Vagina (tissue), 2 donors: ENCODE measurements at regions not wholly inside any gene's neighbourhood (a gene's known extent, or its start where the extent isn't known, plus 50 kb on each side); places are given as distances from the start of the nearest gene placed in this dataset.

ENCODE experiments used
- POLR2AphosphoS5 ChIP-seq, 2 donors: sonication (generic); formaldehyde crosslinking; IDR thresholded peaks; one replicate each; pipeline ENCODE4 v1.9.0; 2017; ENCODE audit warnings: antibody characterized with exemption in 2 of 2, mild to moderate bottlenecking in 2 of 2, low read depth in 1 of 2; ENCODE audit not compliant: insufficient read depth in 1 of 2
- TF ChIP-seq, protein P1 (sequence below), 3 experiments: fragments of 450-650 bp in 2 of 3; fragments of 200-600 bp in 1 of 3; sonication (generic) in 1 of 3; IDR thresholded peaks; one replicate each; pipeline ENCODE4 v1.5.1; 2017 to 2019; ENCODE audit warnings: antibody characterized with exemption in 3 of 3, mild to moderate bottlenecking in 2 of 3, moderate library complexity in 2 of 3

DNA sequence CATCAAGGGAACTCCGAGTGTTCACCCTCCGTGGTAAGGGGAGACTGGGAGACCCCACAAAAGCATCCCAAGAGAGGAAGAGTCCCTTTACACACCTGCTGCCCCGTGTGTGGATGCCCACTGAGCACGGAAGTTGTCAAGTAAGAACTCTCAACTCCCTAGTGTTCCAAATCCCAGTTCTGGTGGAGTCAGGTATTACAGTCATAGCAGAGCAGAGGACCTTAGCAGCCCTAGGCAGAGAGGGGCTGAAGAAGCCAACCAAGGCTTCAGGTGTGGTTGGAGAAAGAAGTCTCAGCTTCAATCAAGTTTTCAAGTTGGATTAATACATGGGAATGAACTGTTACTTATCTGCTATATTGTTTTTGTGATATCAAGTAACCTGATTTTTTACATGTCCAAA is 512.5 kb downstream of the RNF144A start:
- no peak for TF ChIP-seq POLR2AphosphoS5 (IDR thresholded peaks at IDR 0.05; ENCODE audit: insufficient read depth in 1 of 2, low read depth in 1 of 2)
- TF ChIP-seq, protein P1, sequence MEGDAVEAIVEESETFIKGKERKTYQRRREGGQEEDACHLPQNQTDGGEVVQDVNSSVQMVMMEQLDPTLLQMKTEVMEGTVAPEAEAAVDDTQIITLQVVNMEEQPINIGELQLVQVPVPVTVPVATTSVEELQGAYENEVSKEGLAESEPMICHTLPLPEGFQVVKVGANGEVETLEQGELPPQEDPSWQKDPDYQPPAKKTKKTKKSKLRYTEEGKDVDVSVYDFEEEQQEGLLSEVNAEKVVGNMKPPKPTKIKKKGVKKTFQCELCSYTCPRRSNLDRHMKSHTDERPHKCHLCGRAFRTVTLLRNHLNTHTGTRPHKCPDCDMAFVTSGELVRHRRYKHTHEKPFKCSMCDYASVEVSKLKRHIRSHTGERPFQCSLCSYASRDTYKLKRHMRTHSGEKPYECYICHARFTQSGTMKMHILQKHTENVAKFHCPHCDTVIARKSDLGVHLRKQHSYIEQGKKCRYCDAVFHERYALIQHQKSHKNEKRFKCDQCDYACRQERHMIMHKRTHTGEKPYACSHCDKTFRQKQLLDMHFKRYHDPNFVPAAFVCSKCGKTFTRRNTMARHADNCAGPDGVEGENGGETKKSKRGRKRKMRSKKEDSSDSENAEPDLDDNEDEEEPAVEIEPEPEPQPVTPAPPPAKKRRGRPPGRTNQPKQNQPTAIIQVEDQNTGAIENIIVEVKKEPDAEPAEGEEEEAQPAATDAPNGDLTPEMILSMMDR (IDR thresholded peaks at IDR 0.05): no peak
